GM21576 (cell line): ENCODE measurements at regions not wholly inside any gene's neighbourhood (a gene's known extent, or its start where the extent isn't known, plus 50 kb on each side); places are given as distances from the start of the nearest gene placed in this dataset.

ENCODE experiments used
- ATAC-seq: cut with Tn5 transposase; IDR thresholded peaks from one replicate; pipeline ENCODE4 v1.9.1; 2021; ENCODE audit warnings: mild to moderate bottlenecking, moderate library complexity; ENCODE audit not compliant: unreplicated experiment

GRCh38 chr13:78428646-78429045 lies 174.7 kb downstream of the POU4F1 start:
- ATAC-seq, result no peak

DNA sequence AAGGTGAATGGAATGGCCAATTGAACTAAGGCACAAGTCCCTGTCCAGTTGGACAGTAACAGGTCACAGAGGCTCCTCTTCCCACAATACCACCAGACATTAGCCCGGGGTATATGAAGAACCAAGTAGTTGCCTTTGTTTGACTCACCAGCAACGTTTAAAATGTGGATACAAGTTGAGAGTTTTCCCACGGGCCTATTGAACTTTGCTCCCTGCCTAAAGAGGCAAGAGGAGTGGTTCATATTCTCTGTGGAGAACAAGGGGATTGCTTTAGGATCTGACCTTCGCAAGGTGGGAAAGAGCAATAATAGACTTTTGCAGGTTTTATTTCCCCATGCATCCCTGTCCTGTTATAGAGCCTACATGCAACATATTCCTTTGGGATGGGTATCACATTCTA lies 177.2 kb downstream of the POU4F1 start:
- ATAC-seq, result no peak

- ATAC-seq, result peak; percentile 93
Measured at GRCh38 chr13:78420814-78421213, 182.5 kb downstream of the POU4F1 start.

DNA sequence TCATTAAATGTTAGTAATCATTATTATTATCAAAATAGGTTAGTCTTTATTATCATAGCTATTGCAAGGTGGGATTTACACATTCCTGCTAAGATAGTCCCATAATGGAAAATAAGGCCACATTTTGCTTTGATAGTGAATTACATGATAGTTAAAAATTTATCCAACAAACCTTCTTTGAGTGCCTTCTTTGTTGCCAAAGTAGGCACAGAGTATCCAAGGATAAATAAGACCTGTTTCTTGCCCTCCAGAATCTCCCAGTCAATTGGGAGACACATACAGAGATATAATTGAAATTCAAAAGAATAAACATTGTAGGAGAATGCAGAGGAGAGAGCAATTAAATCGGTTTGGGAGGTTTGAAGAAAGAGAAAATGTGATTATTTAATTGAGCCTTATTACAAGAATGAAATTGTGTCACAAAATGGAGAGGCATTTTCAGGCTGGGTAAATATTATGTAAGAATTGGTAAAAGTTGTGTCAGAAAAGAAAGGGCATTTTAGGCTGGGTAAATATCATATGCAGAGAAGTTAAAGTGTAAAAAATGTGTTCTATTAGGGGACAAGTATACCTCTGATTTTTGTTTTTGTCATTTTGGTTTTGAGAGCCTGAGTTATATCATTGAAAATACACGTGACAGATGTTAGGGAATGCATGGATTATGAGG lies 189.3 kb downstream of the POU4F1 start:
- ATAC-seq, result no peak

- no peak for ATAC-seq
Measured at GRCh38 chr13:78410847-78411246, 192.5 kb downstream of the POU4F1 start.

DNA sequence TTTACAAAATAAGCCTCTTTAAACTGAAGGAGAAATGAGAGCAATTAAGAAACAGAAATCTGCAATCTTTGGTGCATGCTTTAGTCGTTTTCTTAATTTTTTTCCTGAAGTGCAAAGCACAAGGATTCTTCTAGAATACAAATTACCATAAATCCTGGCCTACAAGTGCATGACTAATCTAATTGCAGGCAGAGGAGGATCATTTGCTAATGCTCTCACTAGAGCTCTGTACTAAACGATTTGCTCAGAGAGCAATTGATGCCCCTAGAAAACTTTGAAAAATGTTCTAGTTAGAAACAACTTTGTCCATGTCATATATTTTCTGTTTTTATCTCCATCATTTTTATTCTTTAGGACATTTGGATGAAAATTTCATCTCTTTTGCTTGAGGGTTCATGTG lies 193.2 kb downstream of the POU4F1 start:
- no peak for ATAC-seq

GRCh38 chr13:78409172-78409571 lies 194.2 kb downstream of the POU4F1 start:
- ATAC-seq, result peak; percentile 58

- ATAC-seq, result no peak
Measured at GRCh38 chr13:78404846-78405360, 198.4 kb downstream of the POU4F1 start.

- ATAC-seq, result no peak
Measured at GRCh38 chr13:78402708-78403400, 200.5 kb downstream of the POU4F1 start.

DNA sequence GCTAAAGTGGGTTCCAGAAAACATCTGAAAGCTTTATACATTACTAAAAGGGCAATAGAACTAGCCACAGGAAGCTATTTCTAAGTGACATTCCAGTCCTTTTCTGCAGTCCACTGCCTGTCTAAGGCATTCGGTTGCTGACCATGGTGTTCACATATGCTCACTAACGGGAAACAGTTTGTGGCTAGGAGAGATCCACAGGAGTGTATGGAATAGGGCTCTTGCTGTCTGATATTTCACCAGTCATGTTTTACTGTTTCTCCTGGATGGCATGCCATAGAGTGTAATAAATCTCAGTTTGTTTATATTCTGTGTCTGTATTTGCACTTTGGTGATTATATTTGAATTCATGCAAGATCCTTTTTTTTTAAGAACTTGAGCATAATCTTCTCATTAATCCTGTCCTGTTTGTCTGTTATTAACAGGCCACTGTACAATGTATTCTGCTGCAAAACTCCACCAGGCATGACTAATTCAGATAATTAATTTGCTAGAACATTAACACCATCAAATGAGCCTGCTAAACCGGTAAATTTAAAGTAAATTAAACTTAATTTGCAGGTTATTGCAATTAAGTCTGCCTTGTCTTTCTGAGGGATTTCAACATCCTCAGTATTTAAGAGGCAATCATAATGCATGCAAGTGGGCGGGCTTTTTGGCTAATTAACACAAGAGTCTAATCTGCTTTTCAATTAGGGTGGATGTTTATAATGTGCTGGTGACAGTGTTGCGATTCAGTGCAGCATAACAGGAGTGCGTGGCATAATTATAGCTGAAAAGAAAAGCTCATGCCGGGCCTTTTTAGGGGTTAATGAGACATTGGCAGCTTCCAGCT lies 201.3 kb downstream of the POU4F1 start:
- ATAC-seq, result no peak

- peak; percentile 98 for ATAC-seq
Measured at GRCh38 chr13:78398743-78399410, 204.5 kb downstream of the POU4F1 start.

- ATAC-seq, result no peak
Measured at GRCh38 chr13:78393286-78394142, 209.8 kb downstream of the POU4F1 start.

GRCh38 chr13:78383899-78384298 lies 219.5 kb downstream of the POU4F1 start:
- no peak for ATAC-seq

DNA sequence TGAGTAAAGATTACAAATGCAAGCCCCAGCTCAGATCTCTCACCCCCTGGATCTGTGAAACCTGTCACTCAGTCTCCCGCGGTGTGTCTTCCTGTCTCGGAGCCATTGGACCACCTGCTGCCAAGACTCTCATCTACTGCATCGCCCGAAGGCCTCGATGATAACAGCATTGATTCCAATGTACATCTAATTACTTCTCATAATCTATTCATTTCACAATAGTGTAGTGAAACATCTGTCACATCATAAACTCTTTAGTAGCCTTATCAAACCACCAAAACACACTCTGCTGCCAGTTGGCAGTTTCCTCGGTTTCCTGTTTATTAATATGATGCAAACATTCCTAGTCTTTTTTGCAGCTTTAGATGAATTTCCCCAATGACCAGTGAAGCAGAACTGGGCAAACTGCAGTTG lies 220.3 kb downstream of the POU4F1 start:
- no peak for ATAC-seq

DNA sequence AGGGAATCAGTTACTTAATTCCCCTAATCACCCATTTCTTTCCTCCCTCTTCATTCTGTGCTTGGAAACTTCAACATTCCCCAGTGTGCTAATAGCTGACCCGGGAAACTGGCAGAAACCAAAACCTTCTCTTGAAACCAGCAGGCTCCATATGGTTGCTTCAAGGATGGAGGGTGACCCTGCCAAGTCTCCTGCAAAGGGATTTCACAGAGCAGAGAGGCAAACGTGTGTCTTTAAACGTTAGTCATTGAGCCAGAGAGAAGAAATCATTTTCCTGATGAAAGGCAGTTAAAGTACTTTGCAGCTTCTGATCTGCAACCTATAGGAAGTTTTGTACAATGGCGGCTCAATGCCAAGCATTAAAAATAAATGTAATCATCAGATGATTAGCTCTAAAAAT lies 220.9 kb downstream of the POU4F1 start:
- no peak for ATAC-seq

GRCh38 chr13:78376822-78377221 lies 226.5 kb downstream of the POU4F1 start:
- ATAC-seq, result no peak

- ATAC-seq, result no peak
Measured at GRCh38 chr13:78376033-78376432, 227.3 kb downstream of the POU4F1 start.

GRCh38 chr13:78372581-78372980 lies 230.8 kb downstream of the POU4F1 start:
- no peak for ATAC-seq

GRCh38 chr13:78370231-78370630 lies 233.1 kb downstream of the POU4F1 start:
- no peak for ATAC-seq

- ATAC-seq, result no peak
Measured at GRCh38 chr13:78364711-78365110, 238.6 kb downstream of the POU4F1 start.
